Activated CD8-positive, alpha-beta T cell treated with anti-CD3 and anti-CD28 coated beads for 36 hours (primary cell): ENCODE measurements at regions not wholly inside any gene's neighbourhood (a gene's known extent, or its start where the extent isn't known, plus 50 kb on each side); places are given as distances from the start of the nearest gene placed in this dataset.

ENCODE experiments used
- ATAC-seq: fragments of 200-7000 bp; cut with Tn5 transposase; one replicate; pipeline ENCODE4 v1.10.0; 2021; ENCODE audit warnings: mild to moderate bottlenecking, moderate library complexity
- CTCF ChIA-PET: fragments of 350-600 bp; sonication (Branson Sonifier 250); formaldehyde crosslinking; loops from one replicate; lab custom pipeline; 2021; ENCODE audit warnings: antibody characterized with exemption; lab: Charles Lee
- POLR2A ChIA-PET: fragments of 350-600 bp; sonication (Branson Sonifier 250); formaldehyde crosslinking; loops from one replicate; lab custom pipeline; 2021; ENCODE audit warnings: antibody characterized with exemption; lab: Charles Lee
- DNase-seq: peaks from one replicate; pipeline ENCODE4 v3.0.0-alpha.2; 2020
- H3K27ac Mint-ChIP-seq: one replicate; pipeline ENCODE4 v1.8.0; 2021; ENCODE audit warnings: mild to moderate bottlenecking, mixed read lengths
- H3K27me3 Mint-ChIP-seq: one replicate; pipeline ENCODE4 v1.8.0; 2021; ENCODE audit warnings: mixed read lengths
- H3K36me3 Mint-ChIP-seq: one replicate; pipeline ENCODE4 v1.8.0; 2021; ENCODE audit warnings: low read depth, mixed read lengths
- H3K4me1 Mint-ChIP-seq: one replicate; pipeline ENCODE4 v1.8.0; 2021; ENCODE audit warnings: low read depth, mixed read lengths
- H3K4me3 Mint-ChIP-seq: one replicate; pipeline ENCODE4 v1.8.0; 2021; ENCODE audit warnings: mild to moderate bottlenecking, moderate library complexity, mixed read lengths
- H3K9me3 Mint-ChIP-seq: one replicate; pipeline ENCODE4 v1.8.0; 2021; ENCODE audit warnings: mixed read lengths
- CTCF ChIP-seq: fragments of 200-600 bp; IDR thresholded peaks from one replicate; pipeline ENCODE4 v1.8.0; 2022; ENCODE audit warnings: antibody characterized with exemption, mild to moderate bottlenecking
- intact Hi-C: fragments of 100-400 bp; cut with micrococcal nuclease; formaldehyde crosslinking; loops from one replicate; pipeline ENCODE4 v1.10.0; 2022

- Mint-ChIP-seq H3K4me1 (no peaks in the 10 kb centered on the region), H3K27me3 (no peaks in the 10 kb centered on the region), H3K9me3 (peaks cover 10% of the 10 kb centered on the region), H3K27ac (no peak overlapping the region), H3K36me3 (no peaks in the 10 kb centered on the region), H3K4me3 (no peak overlapping the region)
- TF ChIP-seq CTCF, result no peak
- POLR2A ChIA-PET, result no interaction called here
- DNase-seq (no peak), ATAC-seq (no peak)
- intact Hi-C loops, result no loop called here
- CTCF ChIA-PET, result no interaction called here
Measured at GRCh38 chr4:133513901-133514300, 364.8 kb downstream of the PCDH10 start.

DNA sequence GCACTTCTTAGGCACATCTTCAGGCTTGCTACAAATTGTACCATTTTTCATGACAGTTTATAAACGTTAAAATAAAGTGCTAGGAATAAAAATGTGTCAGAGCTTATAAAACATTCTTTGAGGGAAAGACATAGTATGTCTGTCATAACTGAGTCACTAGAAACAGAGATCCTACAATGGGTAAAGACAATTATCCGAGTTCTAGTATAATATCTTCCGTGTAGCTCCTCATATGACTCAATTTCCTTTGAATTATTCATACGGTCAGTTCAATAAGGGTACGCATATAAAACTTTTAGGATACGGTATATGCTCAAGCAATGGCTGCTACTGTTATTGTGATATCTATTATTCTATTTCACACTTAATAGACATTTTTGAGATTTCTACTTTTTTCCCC is 349.1 kb downstream of the PCDH10 start:
- CTCF ChIA-PET, result no interaction called here
- ATAC-seq, result no peak

DNA sequence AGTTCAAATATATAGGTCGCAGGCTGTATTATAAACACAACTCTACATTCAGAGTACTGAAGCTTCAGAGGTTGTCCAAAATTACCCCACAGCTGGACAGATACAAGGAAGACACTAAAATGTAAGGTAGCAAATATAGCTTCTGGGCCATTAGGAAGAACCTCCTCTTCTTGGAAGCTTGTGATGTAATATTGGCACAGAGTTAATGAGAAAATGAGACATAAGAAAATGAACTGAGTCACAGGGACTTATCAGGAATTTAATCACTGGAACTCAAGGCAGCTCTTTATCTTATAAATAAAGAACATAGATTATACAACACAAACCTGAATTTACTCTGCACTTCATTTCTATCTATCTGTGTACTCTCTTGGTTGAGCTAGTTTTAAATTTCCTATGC is 344.7 kb downstream of the PCDH10 start:
- ATAC-seq, result no peak
- ChIA-PET POLR2A (no interaction called here), CTCF (interaction anchor here (0.9 kb wide), 1 partner anchor 11 kb away, joined by 3 read pairs; no protein-coding TSS in a partner anchor)
- H3K27me3 Mint-ChIP-seq, result no peaks in the 10 kb centered on the region
- H3K4me1 Mint-ChIP-seq, result no peaks in the 10 kb centered on the region
- no peak for DNase-seq
- no peak for TF ChIP-seq CTCF
- intact Hi-C loops, result no loop called here
- H3K9me3 Mint-ChIP-seq, result peaks cover 5% of the 10 kb centered on the region
- no peaks in the 10 kb centered on the region for H3K36me3 Mint-ChIP-seq
- no peak overlapping the region for H3K4me3 Mint-ChIP-seq
- no peak overlapping the region for H3K27ac Mint-ChIP-seq

More for the DNA sequence above, 349.1 kb downstream of the PCDH10 start:
- Mint-ChIP-seq H3K36me3 (no peaks in the 10 kb centered on the region), H3K9me3 (peaks cover 7% of the 10 kb centered on the region), H3K27me3 (no peaks in the 10 kb centered on the region), H3K27ac (no peak overlapping the region), H3K4me1 (no peaks in the 10 kb centered on the region), H3K4me3 (no peak overlapping the region)
- TF ChIP-seq CTCF, result no peak
- no peak for DNase-seq
- POLR2A ChIA-PET, result no interaction called here
- intact Hi-C loops, result no loop called here

GRCh38 chr4:133493241-133493640 is 344.1 kb downstream of the PCDH10 start:
- Mint-ChIP-seq H3K27me3 (no peaks in the 10 kb centered on the region), H3K4me3 (no peak overlapping the region), H3K36me3 (no peaks in the 10 kb centered on the region), H3K4me1 (no peaks in the 10 kb centered on the region), H3K27ac (no peak overlapping the region), H3K9me3 (peaks cover 5% of the 10 kb centered on the region)
- DNase-seq (no peak), ATAC-seq (no peak)
- intact Hi-C loops, result no loop called here
- ChIA-PET CTCF (interaction anchor here (0.9 kb wide), 1 partner anchor 12 kb away, joined by 3 read pairs; no protein-coding TSS in a partner anchor), POLR2A (no interaction called here)
- no peak for TF ChIP-seq CTCF

DNA sequence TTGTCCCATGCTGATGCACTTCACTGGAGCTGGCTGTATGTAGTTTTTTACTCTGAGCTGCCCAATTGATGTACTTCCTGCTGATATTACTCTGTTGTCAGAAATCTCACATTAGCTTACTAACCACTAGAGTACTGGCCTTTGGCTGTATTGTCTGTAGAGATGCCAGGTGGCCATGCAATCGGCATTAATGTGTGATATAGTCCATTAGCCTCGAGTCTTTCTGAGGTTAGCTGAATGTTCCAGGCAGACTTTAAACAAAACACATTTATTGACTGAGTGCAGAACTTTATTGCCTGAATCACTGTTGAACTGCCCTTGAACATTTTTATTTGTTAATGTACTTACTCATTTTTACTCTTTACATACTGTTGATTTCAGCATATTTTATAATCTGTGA is 335.2 kb downstream of the PCDH10 start:
- Mint-ChIP-seq H3K27ac (no peak overlapping the region), H3K27me3 (no peaks in the 10 kb centered on the region), H3K36me3 (no peaks in the 10 kb centered on the region), H3K4me1 (no peaks in the 10 kb centered on the region), H3K4me3 (no peak overlapping the region), H3K9me3 (peaks cover 8% of the 10 kb centered on the region)
- DNase-seq (no peak), ATAC-seq (no peak)
- CTCF ChIA-PET, result no interaction called here
- intact Hi-C loops, result no loop called here
- TF ChIP-seq CTCF, result no peak
- POLR2A ChIA-PET, result no interaction called here
